GM04503 (cell line): ENCODE measurements at regions not wholly inside any gene's neighbourhood (a gene's known extent, or its start where the extent isn't known, plus 50 kb on each side); places are given as distances from the start of the nearest gene placed in this dataset.
A peak's percentile ranks its signal among the peaks of the same experiment; 100 is the strongest.

Source experiments
- DNase-seq: peaks from one replicate; pipeline ENCODE4 v3.0.0-alpha.2; 2012; ENCODE audit warnings: low read depth

DNA sequence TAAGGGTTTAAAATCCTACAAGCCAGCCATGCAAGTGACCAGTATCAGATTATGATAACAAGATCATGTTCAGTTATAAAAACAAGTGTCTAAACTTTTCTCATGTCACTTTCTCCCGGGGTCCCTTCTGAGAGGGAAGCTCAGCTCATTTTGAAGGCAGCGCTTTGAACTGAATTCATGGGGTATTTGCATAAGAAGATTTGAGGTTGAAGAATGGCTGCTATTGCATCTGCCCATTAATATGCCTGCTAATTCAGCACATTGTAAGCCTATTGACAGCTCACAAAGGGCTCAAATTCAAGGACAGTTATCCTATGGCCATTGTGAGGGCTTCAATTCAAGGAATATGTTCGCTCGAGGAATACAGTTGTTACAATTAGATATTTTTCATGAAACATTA lies 290.2 kb upstream of the IRX3 start:
- no peak for DNase-seq

DNA sequence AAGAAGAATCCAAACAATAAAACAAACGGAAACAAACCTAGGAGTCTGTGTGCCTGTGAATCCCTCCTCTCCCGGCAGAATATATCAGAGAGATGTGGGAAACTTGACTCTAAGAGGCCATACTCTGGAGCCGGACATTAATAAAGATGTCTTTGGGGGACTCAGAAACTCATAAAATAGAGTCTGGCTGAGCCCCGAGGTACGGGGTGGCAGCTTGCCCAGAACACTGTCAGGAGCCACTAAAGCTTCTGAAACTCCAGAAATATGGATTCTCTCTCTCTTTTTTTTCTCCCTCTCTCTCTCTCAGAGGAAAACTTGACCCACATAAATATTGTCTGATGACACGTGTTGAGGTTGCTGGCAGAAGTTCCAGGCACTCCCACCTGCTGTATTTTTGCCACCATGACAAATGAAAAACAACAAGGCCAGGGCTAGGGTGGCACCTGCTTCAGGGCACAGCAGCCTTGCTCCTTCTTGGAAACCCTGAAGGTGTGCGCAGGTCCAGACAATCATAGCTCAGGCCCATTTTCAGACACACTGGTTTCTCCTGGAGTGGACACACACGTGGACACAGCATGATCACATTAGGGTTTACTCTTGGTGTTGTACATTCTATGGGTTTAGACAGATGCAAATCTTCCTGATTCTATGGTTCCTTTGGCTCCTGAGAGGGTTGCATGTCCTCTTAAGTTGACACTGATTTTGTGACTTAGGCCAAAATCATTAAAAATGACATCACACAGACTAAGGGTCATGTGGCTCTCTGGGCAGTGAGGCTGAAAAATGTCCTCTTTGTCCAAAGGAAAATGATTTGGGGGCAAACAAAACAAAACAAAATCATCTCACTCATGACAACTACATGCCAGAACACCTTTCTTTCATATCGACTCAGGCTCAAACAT lies 282.6 kb upstream of the IRX3 start:
- no peak for DNase-seq

GRCh38 chr16:54564841-54565240 lies 278.3 kb upstream of the IRX3 start:
- DNase-seq: no peak

DNA sequence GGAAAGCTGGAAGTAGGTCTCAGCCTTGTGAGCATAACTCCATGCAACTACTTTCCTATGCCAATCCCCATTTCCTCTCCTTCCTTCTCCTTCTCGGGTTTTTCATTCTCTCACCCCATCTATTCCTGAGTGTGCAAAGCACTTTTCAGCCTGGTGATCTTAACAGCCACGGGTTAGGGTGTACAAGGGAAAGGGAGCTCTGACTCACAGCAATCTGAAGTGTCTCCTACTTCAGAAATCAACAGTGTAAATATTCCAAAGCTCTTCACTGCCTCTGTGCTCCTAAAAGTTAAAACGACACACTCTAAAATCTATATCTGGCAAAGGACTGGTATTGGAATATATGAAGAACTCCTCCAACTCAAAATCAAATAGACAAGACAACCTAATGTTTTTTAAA lies 268.0 kb upstream of the IRX3 start:
- no peak for DNase-seq

DNA sequence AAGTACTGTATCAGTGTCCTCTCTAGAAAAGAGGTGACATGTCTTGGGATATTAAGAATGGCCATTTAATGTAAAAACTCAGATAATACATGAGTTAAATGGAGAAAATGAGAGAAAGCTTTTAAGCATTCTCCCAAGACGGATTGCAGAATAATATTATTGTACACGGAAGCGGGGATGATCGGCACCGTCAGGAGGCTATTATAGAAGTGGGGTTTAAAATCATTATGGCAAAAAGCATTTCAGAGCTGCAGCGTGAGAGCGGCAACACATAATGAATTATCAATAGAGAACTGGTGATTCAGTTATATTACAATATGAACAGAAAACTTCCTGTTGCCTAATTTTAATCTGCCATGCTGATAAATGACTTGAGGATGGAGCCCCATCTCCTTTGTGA lies 261.7 kb upstream of the IRX3 start:
- DNase-seq: no peak

DNA sequence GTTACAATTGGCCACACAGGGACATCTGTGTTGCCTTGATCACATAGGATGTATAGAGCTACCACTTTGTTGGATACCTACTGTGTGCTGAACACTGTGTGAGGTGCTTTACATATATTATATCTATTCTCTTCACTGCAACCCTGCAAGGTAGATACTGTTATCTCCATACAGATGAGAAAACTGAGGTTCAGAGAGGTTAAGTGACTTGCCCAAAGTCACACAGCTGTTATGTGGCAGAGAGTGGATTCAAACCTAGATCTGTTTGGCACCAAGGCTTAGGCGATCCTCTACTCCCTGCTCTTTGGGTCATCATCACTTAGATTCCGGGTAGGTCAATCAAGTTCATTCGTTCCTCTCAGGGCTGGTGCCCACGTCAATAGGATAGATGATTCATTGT lies 260.5 kb upstream of the IRX3 start:
- DNase-seq: no peak

- DNase-seq: no peak
Observed at GRCh38 chr16:54546521-54546920, 259.9 kb upstream of the IRX3 start.

- DNase-seq: no peak
Observed at GRCh38 chr16:54545854-54546511, 259.4 kb upstream of the IRX3 start.

- DNase-seq: no peak
Observed at GRCh38 chr16:54544553-54545180, 258.1 kb upstream of the IRX3 start.

DNA sequence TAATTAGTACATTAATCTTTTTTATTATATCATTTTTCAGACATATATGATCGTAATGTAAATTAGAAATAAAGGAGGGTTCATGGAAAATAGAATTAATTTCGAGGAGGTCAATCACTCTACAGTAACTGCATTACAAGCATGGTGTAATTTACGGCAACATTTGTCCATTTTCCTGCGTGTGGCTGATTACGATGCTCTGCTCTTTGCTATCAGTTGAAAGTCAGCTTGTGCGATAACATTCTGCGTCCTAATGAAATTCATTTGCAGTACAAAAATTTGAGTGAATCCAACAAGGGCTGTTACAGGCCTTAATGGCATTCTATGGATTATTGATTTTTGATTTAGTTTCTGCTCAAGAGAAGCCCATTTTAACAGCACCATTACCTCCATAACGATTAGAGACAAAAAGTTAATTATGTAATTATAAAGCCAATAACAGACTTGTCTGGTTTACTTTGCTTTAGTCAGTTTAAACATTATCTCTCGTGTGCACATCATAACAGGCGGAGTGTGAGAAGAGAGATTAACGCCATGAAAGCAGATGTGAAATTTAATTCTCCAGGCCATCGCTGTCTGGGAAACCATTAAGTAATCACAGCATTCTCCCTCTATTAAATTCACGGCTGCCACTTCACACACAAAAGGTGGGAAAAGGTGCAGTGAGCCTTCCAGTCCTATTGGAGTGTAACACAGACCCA lies 256.4 kb upstream of the IRX3 start:
- no peak for DNase-seq

GRCh38 chr16:54540525-54541180 lies 254.1 kb upstream of the IRX3 start:
- DNase-seq: no peak

DNA sequence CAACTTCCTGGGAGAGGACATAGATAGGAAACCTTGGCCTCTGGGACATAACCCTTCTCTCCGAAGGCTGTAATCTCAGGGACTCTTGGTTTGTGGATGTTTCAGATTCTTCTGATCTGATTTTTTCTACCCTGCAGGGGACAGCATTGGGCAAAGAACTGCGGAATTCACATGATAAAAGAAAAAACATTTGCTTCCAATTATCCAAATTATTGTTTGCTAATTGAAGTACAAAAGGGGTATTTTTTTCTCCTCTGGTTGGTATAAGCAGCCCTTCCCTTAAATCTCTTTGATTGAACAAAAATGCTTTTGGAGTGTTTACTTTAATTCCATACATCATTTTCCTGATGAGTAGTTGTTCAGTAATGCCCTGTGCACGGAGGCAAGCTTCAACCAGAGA lies 251.7 kb upstream of the IRX3 start:
- DNase-seq: no peak

GRCh38 chr16:54533856-54534490 lies 247.4 kb upstream of the IRX3 start:
- no peak for DNase-seq

GRCh38 chr16:54526916-54527315 lies 240.3 kb upstream of the IRX3 start:
- DNase-seq: peak; percentile 24

GRCh38 chr16:54526087-54526486 lies 239.5 kb upstream of the IRX3 start:
- no peak for DNase-seq

DNA sequence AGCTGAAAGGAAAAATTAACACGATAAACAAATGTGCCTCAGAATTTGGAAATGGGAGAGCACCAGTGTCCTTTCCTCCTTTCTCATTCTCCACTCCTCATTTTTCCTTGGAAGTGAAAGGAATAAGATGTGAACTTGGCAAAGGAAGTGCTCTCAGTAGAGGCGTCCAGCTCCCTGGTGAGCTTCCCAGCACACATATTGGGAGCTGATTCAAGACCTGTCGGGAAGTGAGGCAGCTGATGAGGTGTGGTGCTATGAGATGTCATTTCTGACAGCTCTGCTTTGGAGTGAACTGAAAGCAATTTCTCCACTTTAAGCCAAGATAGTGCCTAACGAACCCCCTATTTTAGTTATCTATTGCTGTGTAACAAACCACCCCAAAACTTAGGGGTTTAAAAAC lies 238.5 kb upstream of the IRX3 start:
- no peak for DNase-seq

GRCh38 chr16:54522584-54522983 lies 236.0 kb upstream of the IRX3 start:
- no peak for DNase-seq

DNA sequence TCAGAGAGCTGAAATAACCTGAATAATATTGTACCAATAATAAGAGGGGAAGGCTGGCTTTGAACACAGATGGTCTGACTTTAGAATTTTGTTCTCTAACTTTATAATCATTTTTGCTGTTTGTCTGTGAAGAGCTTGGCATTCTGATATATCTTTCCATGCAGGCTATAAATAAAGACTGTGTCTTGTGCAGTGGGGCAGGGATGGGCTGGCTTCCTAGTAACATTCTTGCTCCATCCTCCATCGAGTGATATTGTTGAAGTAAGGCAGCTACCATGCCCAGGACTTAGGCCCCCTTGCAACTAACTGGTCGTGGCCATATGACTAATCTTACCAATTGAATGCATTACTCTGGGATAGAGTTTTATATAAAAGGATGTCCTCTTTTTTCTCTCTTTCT lies 234.7 kb upstream of the IRX3 start:
- no peak for DNase-seq

- no peak for DNase-seq
Observed at GRCh38 chr16:54519161-54519695, 232.6 kb upstream of the IRX3 start.

DNA sequence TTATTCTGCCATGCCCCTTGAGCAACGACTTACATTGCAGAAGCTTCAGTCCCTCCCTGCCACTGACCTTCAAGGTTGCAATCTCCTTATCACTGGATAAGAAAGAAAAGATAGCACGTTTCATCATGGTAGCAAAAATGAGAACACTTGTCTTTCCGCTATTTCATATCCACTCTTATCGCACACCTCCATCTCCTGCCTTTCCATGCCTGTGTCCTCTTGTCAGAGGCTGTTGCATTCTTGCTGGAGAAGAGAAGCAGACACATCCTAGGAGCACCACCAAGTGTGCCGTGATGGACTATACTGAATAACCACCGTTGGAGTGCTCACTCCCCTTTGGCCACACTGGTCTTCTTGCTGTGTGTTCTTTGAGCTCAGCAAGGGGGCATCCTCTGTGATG lies 230.6 kb upstream of the IRX3 start:
- DNase-seq: no peak

- no peak for DNase-seq
Observed at GRCh38 chr16:54512467-54512995, 225.9 kb upstream of the IRX3 start.
